ENCODE measurements at regions not wholly inside any gene's neighbourhood (a gene's known extent, or its start where the extent isn't known, plus 50 kb on each side); places are given as distances from the start of the nearest gene placed in this dataset.

- Histone ChIP-seq H3K9me3 (ENCODE audit: low read depth, low read length) (no peaks in the 10 kb centered on the region), H3K4me2 (ENCODE audit: insufficient read depth, low read length) (no peak overlapping the region), H3K36me3 (ENCODE audit: insufficient read depth, low read length) (no peaks in the 10 kb centered on the region), H3K27ac (ENCODE audit: low read depth, low read length) (no peak overlapping the region), H3K4me3 (ENCODE audit: insufficient read depth, low read length) (no peak overlapping the region), H3K4me1 (ENCODE audit: insufficient read depth, low read length) (no peaks in the 10 kb centered on the region), H4K20me1 (ENCODE audit: insufficient read depth, low read length) (no peaks in the 10 kb centered on the region), H3K79me2 (ENCODE audit: insufficient read depth, low read length) (no peaks in the 10 kb centered on the region), H2AFZ (ENCODE audit: low read length) (peak overlapping the region; percentile 23), H3K27me3 (ENCODE audit: insufficient read depth, low read length) (no peaks in the 10 kb centered on the region)
- DNase-seq (ENCODE audit: insufficient read length, low spot score, missing footprints), result no peak
- TF ChIP-seq CTCF (IDR thresholded peaks at IDR 0.05; ENCODE audit: extremely low read depth, low read depth, low read length), result no peak
These were observed 234.4 kb downstream of the TRIB2 start for GRCh38 chr2:12950957-12951656.

GRCh38 chr2:12951657-12951973 lies 234.9 kb downstream of the TRIB2 start:
- Histone ChIP-seq H3K36me3 (ENCODE audit: insufficient read depth, low read length) (no peaks in the 10 kb centered on the region), H4K20me1 (ENCODE audit: insufficient read depth, low read length) (no peaks in the 10 kb centered on the region), H3K4me1 (ENCODE audit: insufficient read depth, low read length) (no peaks in the 10 kb centered on the region), H3K4me2 (ENCODE audit: insufficient read depth, low read length) (no peak overlapping the region), H3K4me3 (ENCODE audit: insufficient read depth, low read length) (no peak overlapping the region), H3K27me3 (ENCODE audit: insufficient read depth, low read length) (no peaks in the 10 kb centered on the region), H3K79me2 (ENCODE audit: insufficient read depth, low read length) (no peaks in the 10 kb centered on the region), H2AFZ (ENCODE audit: low read length) (peak overlapping the region; percentile 23), H3K27ac (ENCODE audit: low read depth, low read length) (no peak overlapping the region), H3K9me3 (ENCODE audit: low read depth, low read length) (no peaks in the 10 kb centered on the region)
- no peak for TF ChIP-seq CTCF (IDR thresholded peaks at IDR 0.05; ENCODE audit: extremely low read depth, low read depth, low read length)
- DNase-seq (ENCODE audit: insufficient read length, low spot score, missing footprints), result no peak

GRCh38 chr2:12953596-12953995 lies 236.9 kb downstream of the TRIB2 start:
- Histone ChIP-seq H3K4me3 (ENCODE audit: insufficient read depth, low read length) (no peak overlapping the region), H4K20me1 (ENCODE audit: insufficient read depth, low read length) (no peaks in the 10 kb centered on the region), H2AFZ (ENCODE audit: low read length) (no peak overlapping the region), H3K4me1 (ENCODE audit: insufficient read depth, low read length) (no peaks in the 10 kb centered on the region), H3K79me2 (ENCODE audit: insufficient read depth, low read length) (no peaks in the 10 kb centered on the region), H3K27me3 (ENCODE audit: insufficient read depth, low read length) (no peaks in the 10 kb centered on the region), H3K36me3 (ENCODE audit: insufficient read depth, low read length) (no peaks in the 10 kb centered on the region), H3K4me2 (ENCODE audit: insufficient read depth, low read length) (no peak overlapping the region), H3K27ac (ENCODE audit: low read depth, low read length) (no peak overlapping the region), H3K9me3 (ENCODE audit: low read depth, low read length) (no peaks in the 10 kb centered on the region)
- no peak for TF ChIP-seq CTCF (IDR thresholded peaks at IDR 0.05; ENCODE audit: extremely low read depth, low read depth, low read length)
- DNase-seq (ENCODE audit: insufficient read length, low spot score, missing footprints), result no peak

DNA sequence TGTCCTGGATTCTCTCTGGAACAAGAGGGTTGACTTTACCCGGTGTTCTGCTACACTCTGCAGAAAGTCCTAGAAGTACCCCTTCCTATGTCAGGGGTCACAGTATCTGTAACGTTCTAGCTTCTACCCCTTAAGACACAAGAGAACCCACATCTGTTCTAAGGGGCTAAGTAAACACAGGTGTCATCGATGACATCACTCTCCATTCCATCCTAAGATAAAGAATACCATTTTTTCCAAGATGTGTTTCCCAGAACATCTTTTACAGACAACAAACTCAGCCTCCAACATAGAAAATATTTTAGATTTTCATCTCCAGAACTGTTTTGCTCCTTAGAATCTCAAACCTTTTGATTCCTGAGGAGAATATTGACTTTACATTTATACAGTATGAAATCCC lies 239.1 kb downstream of the TRIB2 start:
- no peaks in the 10 kb centered on the region for H4K20me1 ChIP-seq (ENCODE audit: insufficient read depth, low read length)
- no peak for TF ChIP-seq CTCF (IDR thresholded peaks at IDR 0.05; ENCODE audit: extremely low read depth, low read depth, low read length)

More for the DNA sequence above, 239.1 kb downstream of the TRIB2 start:
- Histone ChIP-seq H3K36me3 (ENCODE audit: insufficient read depth, low read length) (no peaks in the 10 kb centered on the region), H2AFZ (ENCODE audit: low read length) (no peak overlapping the region), H3K9me3 (ENCODE audit: low read depth, low read length) (no peaks in the 10 kb centered on the region), H3K4me3 (ENCODE audit: insufficient read depth, low read length) (no peak overlapping the region), H3K27me3 (ENCODE audit: insufficient read depth, low read length) (no peaks in the 10 kb centered on the region), H3K4me1 (ENCODE audit: insufficient read depth, low read length) (no peaks in the 10 kb centered on the region), H3K79me2 (ENCODE audit: insufficient read depth, low read length) (no peaks in the 10 kb centered on the region), H3K4me2 (ENCODE audit: insufficient read depth, low read length) (no peak overlapping the region), H3K27ac (ENCODE audit: low read depth, low read length) (no peak overlapping the region)
- no peak for DNase-seq (ENCODE audit: insufficient read length, low spot score, missing footprints)
